K562 (cell line): ENCODE measurements at regions not wholly inside any gene's neighbourhood (a gene's known extent, or its start where the extent isn't known, plus 50 kb on each side); places are given as distances from the start of the nearest gene placed in this dataset.

Experiments
- ATAC-seq: fragments of 200-7000 bp; cut with Tn5 transposase; 3 replicates; pipeline ENCODE4 v1.9.1; 2020; ENCODE audit warnings: moderate library complexity
- BruUV-seq: library from RNA; stranded (reverse); fragments of 400-500 nt; replicated peaks from 2 replicates; lab custom pipeline; 2021; lab: Mats Ljungman, UMichigan
- CTCF ChIA-PET: fragments of 300-600 bp; formaldehyde crosslinking; extraction: SDS; loops from one replicate; lab custom pipeline; 2021; ENCODE audit warnings: low intra/inter-chr PET ratio; lab: Yijun Ruan, JAX
- POLR2A ChIA-PET: fragments of 300-600, 350-650 bp; sonication (Branson Sonifier 250); formaldehyde crosslinking; extraction: SDS; loops from one replicate; lab custom pipeline; 2021; ENCODE audit warnings: antibody characterized with exemption, inconsistent platforms; lab: Yijun Ruan, JAX
- DNase-seq, 4 experiments: peaks; one replicate each; pipeline versions ENCODE4 v3.0.0 to v3.0.0-alpha.2; 2011 to 2018; ENCODE audit warnings: low spot score in 3 of 4, mixed read lengths in 3 of 4; ENCODE audit errors: extremely low read depth in 1 of 4
- FAIRE-seq: peaks from 2 replicates; lab custom pipeline; 2011; peaks lifted over from hg19 to GRCh38; lab: Jason Lieb, UNC
- H2AFZ ChIP-seq: 2 replicates; pipeline ENCODE4 v1.6.0; 2011; ENCODE audit warnings: low read depth, low read length, control low read depth, inconsistent platforms
- H3K27ac ChIP-seq: fragments of 200-600 bp; 3 replicates; pipeline ENCODE4 v1.8.0; 2011; ENCODE audit warnings: low read depth, mild to moderate bottlenecking, control low read depth, inconsistent platforms, low read length, moderate library complexity, mixed read lengths; ENCODE audit errors: extremely low read depth
- H3K27me3 ChIP-seq, 2 experiments: fragments of 300-600 bp in 1 of 2; 2 replicates in 1 of 2; 3 replicates in 1 of 2; pipeline versions ENCODE4 v1.6.0 to v1.8.0; 2011; ENCODE audit warnings: inconsistent platforms in 2 of 2, low read length in 2 of 2, mild to moderate bottlenecking in 1 of 2, mixed read lengths in 1 of 2, moderate library complexity in 1 of 2; ENCODE audit not compliant: control insufficient read depth in 2 of 2, insufficient read depth in 2 of 2
- H3K36me3 ChIP-seq: fragments of 300-600 bp; 3 replicates; pipeline ENCODE4 v1.8.0; 2011; ENCODE audit warnings: mild to moderate bottlenecking, low read length, inconsistent platforms; ENCODE audit not compliant: control insufficient read depth, insufficient read depth
- H3K4me1 ChIP-seq, 2 experiments: fragments of 200-600 bp in 1 of 2; replicated peaks in 1 of 2; 2 replicates in 1 of 2; 3 replicates in 1 of 2; pipeline versions ENCODE4 v1.5.1 to v1.8.0; 2011; ENCODE audit warnings: inconsistent platforms in 2 of 2, low read length in 2 of 2, mild to moderate bottlenecking in 1 of 2, mixed read lengths in 1 of 2, moderate library complexity in 1 of 2; ENCODE audit not compliant: control insufficient read depth in 2 of 2, insufficient read depth in 2 of 2
- H3K4me2 ChIP-seq: 2 replicates; pipeline ENCODE4 v1.6.1; 2011; ENCODE audit warnings: low read length, control low read depth, inconsistent platforms, mixed read lengths; ENCODE audit not compliant: insufficient read depth
- H3K4me3 ChIP-seq: fragments of 200-600 bp; sonication (generic), shearing (Covaris generic); 2 replicates; pipeline ENCODE4 v1.5.1; 2016; ENCODE audit warnings: control low read depth, inconsistent platforms
- H3K79me2 ChIP-seq: fragments of 200-600 bp; 3 replicates; pipeline ENCODE4 v1.8.0; 2011; ENCODE audit warnings: low read length, inconsistent platforms; ENCODE audit not compliant: control insufficient read depth, insufficient read depth
- H3K9ac ChIP-seq, 2 experiments: 2 replicates each; pipeline versions ENCODE4 v1.6.0 to v1.6.1; 2011; ENCODE audit warnings: low read depth in 2 of 2, low read length in 2 of 2, control low read depth in 1 of 2, inconsistent platforms in 1 of 2, mild to moderate bottlenecking in 1 of 2, mixed read lengths in 1 of 2; ENCODE audit not compliant: insufficient read depth in 1 of 2
- H3K9me1 ChIP-seq: one replicate; pipeline ENCODE4 v1.6.0; 2011; ENCODE audit warnings: inconsistent platforms, mild to moderate bottlenecking, low read length, moderate library complexity; ENCODE audit not compliant: control insufficient read depth, insufficient read depth
- H3K9me3 ChIP-seq: replicated peaks from 2 replicates; pipeline ENCODE4 v1.5.1; 2011; ENCODE audit warnings: low read depth, low read length, inconsistent platforms; ENCODE audit not compliant: control insufficient read depth, insufficient read depth
- H4K20me1 ChIP-seq: replicated peaks from 2 replicates; pipeline ENCODE4 v1.6.1; 2011; ENCODE audit warnings: low read length, inconsistent platforms, mixed read lengths; ENCODE audit not compliant: control insufficient read depth, insufficient read depth
- CXXC5 ChIP-seq: fragments of 250-450 bp; sonication (Bioruptor Pico); IDR thresholded peaks from 2 replicates; pipeline ENCODE4 v1.8.0; 2022; ENCODE audit warnings: inconsistent platforms, mild to moderate bottlenecking, moderate library complexity
- TSC22D4 ChIP-seq: fragments of 450-650 bp; IDR thresholded peaks from 2 replicates; pipeline ENCODE4 v1.6.1; 2016; ENCODE audit warnings: missing genetic modification characterization, missing biosample characterization, control low read depth
- ZKSCAN8 ChIP-seq: fragments of 200-800 bp; sonication (Bioruptor generic); IDR thresholded peaks from 2 replicates; pipeline ENCODE4 v1.6.1; 2016; ENCODE audit warnings: missing genetic modification characterization, missing compliant biosample characterization
- ZNF57 ChIP-seq: fragments of 450-650 bp; formaldehyde crosslinking; IDR thresholded peaks from 2 replicates; pipeline ENCODE4 v1.4.0; 2020; ENCODE audit warnings: mild to moderate bottlenecking, moderate library complexity
- ZNF785 ChIP-seq: fragments of 250-450 bp; sonication (Bioruptor Pico); IDR thresholded peaks from 2 replicates; pipeline ENCODE4 v1.4.0; 2020; ENCODE audit warnings: mild to moderate bottlenecking
- WGBS: fragments of 100-300 bp; shearing (Covaris generic); methylation state at CpG from one replicate; pipeline ENCODE4 v1.1.6; 2016; ENCODE audit warnings: low coverage, mixed read lengths; ENCODE audit not compliant: insufficient coverage; ENCODE audit errors: missing lambda C conversion rate; 5-methylcytosine and 5-hydroxymethylcytosine counted together
- in situ Hi-C: fragments of 300-500 bp; cut with MboI; formaldehyde crosslinking; loops from 4 replicates; pipeline ENCODE4 v1.15.0; 2018; ENCODE audit warnings: inconsistent platforms, mixed read lengths
- intact Hi-C: fragments of 100-400 bp; cut with micrococcal nuclease; formaldehyde crosslinking; loops from 2 replicates; pipeline ENCODE4 v1.14.2; 2022
- TF ChIP-seq, protein P1 (sequence below): conservative IDR thresholded peaks from 2 replicates; pipeline ENCODE4 v1.6.1; 2011; ENCODE audit warnings: low read depth, mild to moderate bottlenecking, low read length; ENCODE audit not compliant: control insufficient read depth
- TF ChIP-seq, protein P2 (sequence below), 2 experiments: IDR thresholded peaks; 2 replicates each; pipeline ENCODE4 v1.6.1; 2012; ENCODE audit warnings: improper control_type of control experiment in 2 of 2, low read depth in 2 of 2, low read length in 2 of 2, borderline replicate concordance in 1 of 2
- TF ChIP-seq, protein P3 (sequence below), 2 experiments: fragments of 450-650 bp in 1 of 2; IDR thresholded peaks; 2 replicates each; pipeline ENCODE4 v1.6.1; 2011 to 2017; ENCODE audit warnings: low read depth in 2 of 2, antibody characterized with exemption in 1 of 2, borderline replicate concordance in 1 of 2, low read length in 1 of 2, mild to moderate bottlenecking in 1 of 2, mixed read lengths in 1 of 2; ENCODE audit not compliant: control insufficient read depth in 1 of 2

DNA sequence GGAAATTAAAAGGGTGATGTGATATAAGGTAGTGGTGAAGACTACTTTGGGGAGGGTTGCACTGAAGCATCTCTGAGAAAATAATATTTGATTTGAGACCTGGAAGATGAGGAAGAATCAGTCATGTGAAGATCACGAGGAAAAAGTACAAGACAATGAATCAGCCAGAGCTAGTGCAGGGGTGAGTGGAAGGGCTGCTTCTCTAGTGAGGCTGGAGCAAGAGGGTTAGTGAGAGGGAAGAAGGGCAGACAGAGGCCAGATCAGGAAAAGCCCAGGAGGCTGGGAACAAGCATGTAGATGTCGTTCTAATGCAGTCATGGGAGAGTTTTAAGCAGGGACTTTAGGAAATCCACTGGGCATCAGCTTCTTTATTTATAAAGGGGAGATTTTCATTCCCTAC lies 504.2 kb upstream of the SALL1 start:
- H3K9me3 ChIP-seq, result no peaks in the 10 kb centered on the region; the same call in 1 of the 2 replicates
- TF ChIP-seq, protein P1, sequence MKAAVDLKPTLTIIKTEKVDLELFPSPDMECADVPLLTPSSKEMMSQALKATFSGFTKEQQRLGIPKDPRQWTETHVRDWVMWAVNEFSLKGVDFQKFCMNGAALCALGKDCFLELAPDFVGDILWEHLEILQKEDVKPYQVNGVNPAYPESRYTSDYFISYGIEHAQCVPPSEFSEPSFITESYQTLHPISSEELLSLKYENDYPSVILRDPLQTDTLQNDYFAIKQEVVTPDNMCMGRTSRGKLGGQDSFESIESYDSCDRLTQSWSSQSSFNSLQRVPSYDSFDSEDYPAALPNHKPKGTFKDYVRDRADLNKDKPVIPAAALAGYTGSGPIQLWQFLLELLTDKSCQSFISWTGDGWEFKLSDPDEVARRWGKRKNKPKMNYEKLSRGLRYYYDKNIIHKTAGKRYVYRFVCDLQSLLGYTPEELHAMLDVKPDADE, result no peak
- TF ChIP-seq ZNF785 (CRISPR knock-in tag) (no peak), TSC22D4 (no peak), ZKSCAN8 (CRISPR knock-in tag) (no peak), CXXC5 (no peak), ZNF57 (CRISPR knock-in tag) (no peak)
- TF ChIP-seq, protein P2, sequence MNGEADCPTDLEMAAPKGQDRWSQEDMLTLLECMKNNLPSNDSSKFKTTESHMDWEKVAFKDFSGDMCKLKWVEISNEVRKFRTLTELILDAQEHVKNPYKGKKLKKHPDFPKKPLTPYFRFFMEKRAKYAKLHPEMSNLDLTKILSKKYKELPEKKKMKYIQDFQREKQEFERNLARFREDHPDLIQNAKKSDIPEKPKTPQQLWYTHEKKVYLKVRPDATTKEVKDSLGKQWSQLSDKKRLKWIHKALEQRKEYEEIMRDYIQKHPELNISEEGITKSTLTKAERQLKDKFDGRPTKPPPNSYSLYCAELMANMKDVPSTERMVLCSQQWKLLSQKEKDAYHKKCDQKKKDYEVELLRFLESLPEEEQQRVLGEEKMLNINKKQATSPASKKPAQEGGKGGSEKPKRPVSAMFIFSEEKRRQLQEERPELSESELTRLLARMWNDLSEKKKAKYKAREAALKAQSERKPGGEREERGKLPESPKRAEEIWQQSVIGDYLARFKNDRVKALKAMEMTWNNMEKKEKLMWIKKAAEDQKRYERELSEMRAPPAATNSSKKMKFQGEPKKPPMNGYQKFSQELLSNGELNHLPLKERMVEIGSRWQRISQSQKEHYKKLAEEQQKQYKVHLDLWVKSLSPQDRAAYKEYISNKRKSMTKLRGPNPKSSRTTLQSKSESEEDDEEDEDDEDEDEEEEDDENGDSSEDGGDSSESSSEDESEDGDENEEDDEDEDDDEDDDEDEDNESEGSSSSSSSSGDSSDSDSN (IDR thresholded peaks at IDR 0.05; ENCODE audit: borderline replicate concordance in 1 of 2, low read depth in 2 of 2, low read length in 2 of 2), result no peak
- TF ChIP-seq, protein P3, sequence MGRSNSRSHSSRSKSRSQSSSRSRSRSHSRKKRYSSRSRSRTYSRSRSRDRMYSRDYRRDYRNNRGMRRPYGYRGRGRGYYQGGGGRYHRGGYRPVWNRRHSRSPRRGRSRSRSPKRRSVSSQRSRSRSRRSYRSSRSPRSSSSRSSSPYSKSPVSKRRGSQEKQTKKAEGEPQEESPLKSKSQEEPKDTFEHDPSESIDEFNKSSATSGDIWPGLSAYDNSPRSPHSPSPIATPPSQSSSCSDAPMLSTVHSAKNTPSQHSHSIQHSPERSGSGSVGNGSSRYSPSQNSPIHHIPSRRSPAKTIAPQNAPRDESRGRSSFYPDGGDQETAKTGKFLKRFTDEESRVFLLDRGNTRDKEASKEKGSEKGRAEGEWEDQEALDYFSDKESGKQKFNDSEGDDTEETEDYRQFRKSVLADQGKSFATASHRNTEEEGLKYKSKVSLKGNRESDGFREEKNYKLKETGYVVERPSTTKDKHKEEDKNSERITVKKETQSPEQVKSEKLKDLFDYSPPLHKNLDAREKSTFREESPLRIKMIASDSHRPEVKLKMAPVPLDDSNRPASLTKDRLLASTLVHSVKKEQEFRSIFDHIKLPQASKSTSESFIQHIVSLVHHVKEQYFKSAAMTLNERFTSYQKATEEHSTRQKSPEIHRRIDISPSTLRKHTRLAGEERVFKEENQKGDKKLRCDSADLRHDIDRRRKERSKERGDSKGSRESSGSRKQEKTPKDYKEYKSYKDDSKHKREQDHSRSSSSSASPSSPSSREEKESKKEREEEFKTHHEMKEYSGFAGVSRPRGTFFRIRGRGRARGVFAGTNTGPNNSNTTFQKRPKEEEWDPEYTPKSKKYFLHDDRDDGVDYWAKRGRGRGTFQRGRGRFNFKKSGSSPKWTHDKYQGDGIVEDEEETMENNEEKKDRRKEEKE (IDR thresholded peaks at IDR 0.05; ENCODE audit: borderline replicate concordance in 1 of 2, control insufficient read depth in 1 of 2, low read depth in 2 of 2, low read length in 1 of 2), result no peak

More for the DNA sequence above, 504.2 kb upstream of the SALL1 start:
- Histone ChIP-seq H3K4me2 (no peak overlapping the region), H3K4me3 (no peak overlapping the region), H2AFZ (no peak overlapping the region), H3K9me1 (no peaks in the 10 kb centered on the region), H4K20me1 (no peaks in the 10 kb centered on the region), H3K9ac (no peak overlapping the region), H3K4me1 (no peaks in the 10 kb centered on the region), H3K27me3 (no peaks in the 10 kb centered on the region), H3K79me2 (no peaks in the 10 kb centered on the region), H3K27ac (no peak overlapping the region), H3K36me3 (no peaks in the 10 kb centered on the region)
- CTCF ChIA-PET, result no interaction called here
- POLR2A ChIA-PET, result no interaction called here
- in situ Hi-C loops (no loop called here), intact Hi-C loops (no loop called here)
- FAIRE-seq, result no peak
- DNase-seq, result no peak
- no TSS peak for BruUV-seq
- ATAC-seq, result no peak
- 0% methylated on average over 2 of the region's 2 CpGs for WGBS
